Femur (tissue), 1 donor: ENCODE measurements at regions not wholly inside any gene's neighbourhood (a gene's known extent, or its start where the extent isn't known, plus 50 kb on each side); places are given as distances from the start of the nearest gene placed in this dataset.

ENCODE experiments used
- DNase-seq: peaks from one replicate; pipeline ENCODE4 v3.0.0-alpha.2; 2017

GRCh38 chrX:10288373-10288975 is 131.7 kb downstream of the CLCN4 start:
- DNase-seq, result no peak

GRCh38 chrX:10296576-10296975 is 139.8 kb downstream of the CLCN4 start:
- DNase-seq, result no peak

GRCh38 chrX:10310511-10310910 is 153.7 kb downstream of the CLCN4 start:
- DNase-seq, result no peak

GRCh38 chrX:10314530-10315104 is 157.8 kb downstream of the CLCN4 start:
- no peak for DNase-seq

GRCh38 chrX:10325611-10326010 is 168.8 kb downstream of the CLCN4 start:
- DNase-seq, result no peak

- DNase-seq, result no peak
These were observed 169.8 kb downstream of the CLCN4 start for GRCh38 chrX:10326578-10326977.

- no peak for DNase-seq
These were observed 170.9 kb downstream of the CLCN4 start for GRCh38 chrX:10327651-10328050.

GRCh38 chrX:10329984-10330383 is 173.2 kb downstream of the CLCN4 start:
- DNase-seq, result no peak

GRCh38 chrX:10341309-10341708 is 184.5 kb downstream of the CLCN4 start:
- no peak for DNase-seq

- DNase-seq, result no peak
These were observed 193.4 kb downstream of the CLCN4 start for GRCh38 chrX:10350221-10350620.

GRCh38 chrX:10350981-10351380 is 194.2 kb downstream of the CLCN4 start:
- no peak for DNase-seq

GRCh38 chrX:10352536-10352935 is 195.8 kb downstream of the CLCN4 start:
- no peak for DNase-seq

GRCh38 chrX:10356979-10357378 is 200.2 kb downstream of the CLCN4 start:
- DNase-seq, result no peak

GRCh38 chrX:10358958-10359357 is 202.2 kb downstream of the CLCN4 start:
- no peak for DNase-seq

- peak; percentile 55 for DNase-seq
These were observed 203.3 kb downstream of the CLCN4 start for GRCh38 chrX:10360116-10360515.

GRCh38 chrX:10365532-10366265 is 208.9 kb downstream of the CLCN4 start:
- DNase-seq, result no peak

GRCh38 chrX:10367406-10367805 is 210.6 kb downstream of the CLCN4 start:
- peak; percentile 47 for DNase-seq

GRCh38 chrX:10370976-10371375 is 214.2 kb downstream of the CLCN4 start:
- no peak for DNase-seq

GRCh38 chrX:10377427-10377826 is 220.7 kb downstream of the CLCN4 start:
- no peak for DNase-seq

- no peak for DNase-seq
These were observed 223.1 kb downstream of the CLCN4 start for GRCh38 chrX:10379878-10380277.

GRCh38 chrX:10380300-10380699 is 223.5 kb downstream of the CLCN4 start:
- no peak for DNase-seq

- DNase-seq, result no peak
These were observed 224.4 kb downstream of the CLCN4 start for GRCh38 chrX:10381193-10381592.

- DNase-seq, result no peak
These were observed 230.2 kb downstream of the CLCN4 start for GRCh38 chrX:10387011-10387410.

GRCh38 chrX:10390187-10390586 is 230.2 kb downstream of the MID1 start:
- DNase-seq, result no peak
